H1 (cell line): ENCODE measurements at regions not wholly inside any gene's neighbourhood (a gene's known extent, or its start where the extent isn't known, plus 50 kb on each side); places are given as distances from the start of the nearest gene placed in this dataset.

ENCODE experiments used
- MAFK ChIP-seq: IDR thresholded peaks from 2 replicates; pipeline ENCODE4 v1.6.1; 2012; ENCODE audit warnings: low read depth, mild to moderate bottlenecking, improper control_type of control experiment, low read length
- SIRT6 ChIP-seq: IDR thresholded peaks from one replicate; pipeline ENCODE4 v1.7.1; 2012; ENCODE audit warnings: low read length, inconsistent platforms

DNA sequence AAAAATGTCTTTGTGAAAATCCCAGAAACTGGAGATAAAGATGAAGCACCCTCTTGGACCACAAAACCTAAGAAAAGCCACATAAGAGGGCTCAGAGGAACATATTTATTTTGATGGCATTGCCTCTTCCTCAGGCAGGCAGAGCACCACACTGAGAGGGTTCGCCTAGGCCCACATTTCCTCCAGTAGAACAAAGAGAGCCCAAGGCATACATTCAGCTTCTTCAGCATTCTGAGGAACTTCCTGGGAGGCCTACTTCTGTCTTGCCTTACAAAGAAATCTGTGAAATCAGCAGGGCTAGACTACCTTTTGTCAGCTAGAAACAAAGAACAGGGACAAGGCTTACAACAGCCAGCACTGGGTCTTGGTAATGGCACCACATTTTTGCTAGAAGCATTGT lies 1325.3 kb downstream of the SI start (continued):
- no peak for TF ChIP-seq MAFK
- no peak for TF ChIP-seq SIRT6
